ENCODE measurements at regions not wholly inside any gene's neighbourhood (a gene's known extent, or its start where the extent isn't known, plus 50 kb on each side); places are given as distances from the start of the nearest gene placed in this dataset.

- no peaks in the 10 kb centered on the region for H3K9me3 Mint-ChIP-seq
- no peak overlapping the region for H3K4me3 Mint-ChIP-seq
- no peaks in the 10 kb centered on the region for H3K36me3 Mint-ChIP-seq (ENCODE audit: low read depth)
- no peaks in the 10 kb centered on the region for H3K27me3 Mint-ChIP-seq
- ChIA-PET CTCF (no interaction called here), POLR2A (no interaction called here)
- no peak overlapping the region for H3K27ac Mint-ChIP-seq
- intact Hi-C loops (cut with micrococcal nuclease): no loop called here
- ATAC-seq (ENCODE audit: low read depth): no peak
- TF ChIP-seq CTCF (IDR thresholded peaks at IDR 0.05): no peak
- no peaks in the 10 kb centered on the region for H3K4me1 Mint-ChIP-seq
- DNase-seq: no peak
Observed at GRCh38 chr12:86550218-86551145, 294.3 kb upstream of the MGAT4C start.

- CTCF ChIA-PET: no interaction called here
Observed at GRCh38 chr12:86543716-86544115, 287.5 kb upstream of the MGAT4C start.

GRCh38 chr12:86530996-86531655, 274.9 kb upstream of the MGAT4C start:
- Mint-ChIP-seq H3K27ac (no peak overlapping the region), H3K4me1 (no peaks in the 10 kb centered on the region), H3K4me3 (no peak overlapping the region), H3K36me3 (ENCODE audit: low read depth) (no peaks in the 10 kb centered on the region), H3K9me3 (peaks cover 4% of the 10 kb centered on the region), H3K27me3 (no peaks in the 10 kb centered on the region)
- ATAC-seq (ENCODE audit: low read depth) (no peak), DNase-seq (no peak)
- intact Hi-C loops (cut with micrococcal nuclease): no loop called here
- CTCF ChIA-PET: no interaction called here
- POLR2A ChIA-PET: no interaction called here
- no peak for TF ChIP-seq CTCF (IDR thresholded peaks at IDR 0.05)

More at GRCh38 chr12:86543716-86544115, 287.5 kb upstream of the MGAT4C start:
- intact Hi-C loops (cut with micrococcal nuclease): no loop called here
- TF ChIP-seq CTCF (IDR thresholded peaks at IDR 0.05): no peak
- H3K4me3 Mint-ChIP-seq: no peak overlapping the region
- no peaks in the 10 kb centered on the region for H3K27me3 Mint-ChIP-seq
- POLR2A ChIA-PET: no interaction called here
- no peak for DNase-seq
- no peaks in the 10 kb centered on the region for H3K36me3 Mint-ChIP-seq (ENCODE audit: low read depth)
- no peaks in the 10 kb centered on the region for H3K4me1 Mint-ChIP-seq
- no peak for ATAC-seq (ENCODE audit: low read depth)
- H3K9me3 Mint-ChIP-seq: peaks cover 2% of the 10 kb centered on the region
- H3K27ac Mint-ChIP-seq: no peak overlapping the region

GRCh38 chr12:86526060-86526595, 269.9 kb upstream of the MGAT4C start:
- H3K27me3 Mint-ChIP-seq: no peaks in the 10 kb centered on the region
- ChIA-PET CTCF (no interaction called here), POLR2A (no interaction called here)
- no peak overlapping the region for H3K27ac Mint-ChIP-seq
- H3K4me1 Mint-ChIP-seq: no peaks in the 10 kb centered on the region
- intact Hi-C loops (cut with micrococcal nuclease): no loop called here
- DNase-seq (no peak), ATAC-seq (ENCODE audit: low read depth) (no peak)
- no peak for TF ChIP-seq CTCF (IDR thresholded peaks at IDR 0.05)
- H3K36me3 Mint-ChIP-seq (ENCODE audit: low read depth): no peaks in the 10 kb centered on the region
- H3K9me3 Mint-ChIP-seq: peaks cover 16% of the 10 kb centered on the region
- no peak overlapping the region for H3K4me3 Mint-ChIP-seq

- POLR2A ChIA-PET: no interaction called here
- intact Hi-C loops (cut with micrococcal nuclease): no loop called here
- Mint-ChIP-seq H3K36me3 (ENCODE audit: low read depth) (no peaks in the 10 kb centered on the region), H3K9me3 (peaks cover 17% of the 10 kb centered on the region), H3K27me3 (no peaks in the 10 kb centered on the region), H3K4me3 (no peak overlapping the region), H3K27ac (no peak overlapping the region), H3K4me1 (no peaks in the 10 kb centered on the region)
- DNase-seq (no peak), ATAC-seq (ENCODE audit: low read depth) (no peak)
- CTCF ChIA-PET: no interaction called here
- no peak for TF ChIP-seq CTCF (IDR thresholded peaks at IDR 0.05)
Observed at GRCh38 chr12:86523844-86524243, 267.7 kb upstream of the MGAT4C start.
